ENCODE measurements at regions not wholly inside any gene's neighbourhood (a gene's known extent, or its start where the extent isn't known, plus 50 kb on each side); places are given as distances from the start of the nearest gene placed in this dataset.
A peak's percentile ranks its signal among the peaks of the same experiment; 100 is the strongest.
"Not testable (repeated sequence)": the region's sequence is repeated elsewhere in the genome, so short reads cannot be mapped to it uniquely, and the experiment has no call there.

DNA sequence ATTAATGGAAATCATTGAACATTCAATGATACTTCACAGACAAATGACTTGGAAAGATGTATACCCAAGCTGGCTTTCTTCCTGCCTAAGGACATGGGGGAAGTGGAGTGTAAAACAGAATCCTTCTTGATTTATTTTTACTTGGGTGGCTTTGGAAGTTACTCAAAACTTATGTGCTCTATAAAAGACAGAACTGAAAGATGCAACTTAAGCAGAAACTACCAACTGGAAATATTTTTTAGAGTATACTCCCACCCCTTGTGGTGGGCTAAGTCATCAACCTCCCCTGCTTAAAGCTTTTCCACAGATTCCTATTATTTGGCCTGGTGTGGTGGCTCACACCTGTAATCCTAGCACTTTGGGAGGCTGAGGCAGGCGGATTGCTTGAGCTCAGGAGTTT is 126.0 kb upstream of the ATP2B1 start:
- no peak for FAIRE-seq

DNA sequence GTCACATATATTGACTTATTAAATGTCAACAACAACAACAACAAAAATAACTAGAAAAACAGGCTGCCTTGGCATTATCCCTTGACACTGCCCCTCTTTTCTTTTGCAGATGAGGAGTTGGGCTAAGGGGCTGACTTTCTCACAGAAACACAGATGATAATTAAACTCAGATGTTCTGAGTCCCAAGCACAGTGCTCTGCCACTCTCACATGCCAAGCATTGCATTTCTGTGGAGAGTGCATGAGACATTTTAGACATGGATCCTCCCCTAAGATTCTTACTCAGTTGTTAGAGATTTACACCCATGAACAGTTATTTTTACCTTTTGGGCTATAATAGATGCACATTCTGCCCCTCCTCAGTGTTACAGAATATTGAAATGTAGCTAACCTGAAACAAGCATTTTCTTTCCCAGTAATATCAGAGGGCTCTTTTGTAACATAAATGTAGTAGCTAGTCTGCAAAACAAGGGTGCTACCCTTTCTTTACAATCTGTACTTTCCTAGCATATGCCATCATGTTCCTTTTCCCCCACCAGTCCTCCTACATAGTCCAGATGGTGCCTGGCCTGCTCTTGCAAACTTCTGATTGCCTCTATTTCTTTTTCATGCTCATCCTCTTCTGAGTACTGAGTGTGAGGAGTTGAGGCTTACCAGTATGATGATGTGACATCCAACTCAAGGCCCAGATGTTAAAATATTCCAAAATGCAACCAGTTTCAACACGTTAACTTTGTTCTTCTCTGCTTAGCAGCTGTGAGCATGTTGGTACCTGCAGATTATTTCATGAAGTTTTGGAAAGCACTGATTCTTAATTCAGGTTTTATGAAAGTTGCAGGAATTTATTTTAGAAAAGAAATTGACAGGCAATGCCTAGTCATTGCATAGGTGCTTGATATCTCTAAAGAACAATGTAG is 125.0 kb upstream of the ATP2B1 start:
- FAIRE-seq, result no peak

DNA sequence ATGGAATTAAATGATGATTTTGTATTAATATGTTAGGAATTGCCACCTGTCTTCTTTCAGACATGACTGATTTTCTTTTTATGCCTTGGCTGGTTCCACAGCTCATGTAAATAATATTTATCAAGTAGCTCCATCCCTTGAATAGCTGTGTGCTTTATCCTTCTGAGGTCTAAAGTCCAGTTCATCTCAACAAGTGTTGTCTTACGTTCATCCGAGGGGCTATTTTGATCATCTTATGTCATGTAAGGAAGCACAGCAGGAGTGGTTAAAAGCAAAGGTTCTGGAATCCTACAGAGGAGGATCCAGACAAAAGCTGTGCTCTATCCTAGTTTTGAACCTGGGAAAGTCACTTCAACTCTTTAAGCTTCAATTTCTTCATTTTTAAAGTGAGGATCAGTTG is 123.7 kb upstream of the ATP2B1 start:
- no peak for FAIRE-seq

DNA sequence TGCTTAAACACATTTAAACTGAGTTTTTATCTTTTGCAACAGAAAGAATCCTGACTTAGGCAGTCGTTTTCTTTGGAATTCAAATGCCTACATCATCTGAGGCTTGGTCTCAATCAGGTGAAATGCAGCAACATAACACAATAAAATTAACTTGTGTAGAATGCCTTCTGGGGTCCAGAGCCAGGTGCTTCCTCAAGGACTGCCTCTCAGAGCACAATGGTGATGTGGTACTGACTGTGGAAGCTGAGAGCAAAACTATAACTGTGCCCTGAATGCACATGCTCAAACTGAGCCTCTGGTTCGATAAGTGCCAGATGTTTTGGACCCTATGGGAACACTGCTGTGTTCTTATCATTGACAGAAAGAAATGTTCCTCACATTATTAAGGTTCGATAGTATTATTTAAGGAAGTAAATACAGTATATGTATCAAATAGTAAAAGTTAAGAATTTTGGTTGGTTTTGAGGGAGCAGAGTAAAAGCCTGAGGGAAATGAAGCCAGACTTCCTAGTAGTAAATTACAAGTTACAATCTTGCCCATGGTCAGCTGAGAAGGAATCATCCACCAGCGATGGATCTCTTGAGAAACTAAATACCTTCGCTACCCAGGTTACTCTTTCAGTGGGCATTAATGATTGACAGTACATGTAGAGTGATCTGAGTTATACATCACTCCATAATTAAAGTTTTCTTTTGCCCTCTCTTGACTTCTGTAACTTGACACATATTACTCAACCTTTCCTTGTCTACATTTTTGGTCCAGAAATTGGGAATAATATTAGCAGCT is 122.9 kb upstream of the ATP2B1 start:
- no peak for FAIRE-seq

DNA sequence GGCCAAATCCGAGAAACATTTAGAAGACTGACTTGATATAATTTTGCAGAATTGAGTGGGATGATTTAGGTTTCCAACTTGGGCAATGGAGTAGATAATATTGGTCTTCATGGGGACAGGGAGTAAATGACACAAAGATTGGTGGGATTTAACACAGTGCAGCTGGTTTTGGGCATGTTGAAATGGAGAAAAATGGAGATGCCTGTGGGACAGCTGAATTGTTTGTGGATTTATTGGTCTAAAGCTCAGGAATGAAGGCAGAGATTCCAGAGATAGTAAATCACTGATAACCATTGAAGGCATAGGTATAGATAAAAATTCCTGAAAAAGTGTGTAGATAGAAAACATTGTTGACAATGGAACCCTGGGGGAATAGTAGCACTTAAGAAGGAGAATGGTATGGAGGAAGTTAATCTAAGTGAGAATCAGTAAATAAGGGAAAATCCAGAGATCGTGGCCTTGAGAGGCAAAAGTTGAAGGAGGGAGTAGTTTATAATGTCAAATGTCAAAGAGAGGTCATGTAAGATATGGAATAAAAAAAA is 120.9 kb upstream of the ATP2B1 start:
- FAIRE-seq, result no peak

DNA sequence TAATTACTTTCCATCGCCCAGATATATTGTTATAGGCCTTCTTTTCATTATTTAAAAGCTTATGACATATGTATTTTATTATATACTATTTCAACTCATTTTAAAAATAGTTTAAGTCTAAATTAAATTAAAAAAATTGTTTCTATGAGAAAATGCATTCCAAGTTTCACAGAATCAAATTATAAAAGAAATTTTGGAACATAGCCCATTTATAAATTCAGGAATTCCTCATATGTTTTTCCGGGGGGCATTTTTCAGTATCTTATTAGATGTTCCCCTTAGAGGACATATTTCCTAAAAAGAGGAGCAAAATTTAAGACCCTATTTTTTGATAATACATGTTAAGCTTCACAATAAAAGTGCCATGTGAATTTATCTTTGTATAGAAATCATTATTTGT is 119.9 kb upstream of the ATP2B1 start:
- FAIRE-seq, result no peak

DNA sequence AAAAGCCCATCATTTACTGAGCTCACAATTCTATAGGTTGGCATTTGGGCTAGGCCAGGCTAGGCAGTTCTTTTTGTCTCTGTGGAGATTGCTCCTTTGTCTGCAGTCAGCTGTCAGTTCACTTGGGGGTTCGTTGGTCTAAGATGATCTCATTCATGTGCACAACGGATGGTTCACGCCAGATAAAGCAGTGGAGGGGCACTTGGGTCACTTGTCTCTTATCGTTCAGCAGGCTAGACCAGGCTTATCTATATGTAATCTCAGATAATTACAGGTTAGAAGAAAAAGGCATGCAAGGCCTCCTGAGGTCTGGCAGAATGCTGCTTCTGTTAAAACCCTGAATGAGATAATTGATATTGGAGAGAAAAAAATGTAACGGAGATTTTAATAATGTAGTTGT is 119.0 kb upstream of the ATP2B1 start:
- no peak for FAIRE-seq

DNA sequence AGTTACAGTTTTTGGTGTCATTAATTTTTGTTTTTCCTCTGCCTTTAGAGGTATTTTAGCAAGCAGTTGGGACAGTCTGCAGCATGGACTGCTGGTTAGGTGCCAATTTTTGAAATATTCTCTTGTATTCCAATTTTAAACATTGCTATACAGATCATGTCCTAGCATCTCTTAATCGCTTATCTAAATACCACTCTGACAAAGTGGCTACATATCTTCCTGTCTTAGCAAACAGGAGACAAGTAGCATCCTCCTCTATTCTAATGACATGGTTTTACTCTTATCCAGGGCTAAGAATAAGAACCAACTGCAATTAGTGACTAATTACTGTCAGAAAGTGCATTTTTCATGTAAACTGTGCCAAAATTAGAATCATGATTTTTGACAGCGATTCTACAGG is 117.8 kb upstream of the ATP2B1 start:
- no peak for FAIRE-seq

DNA sequence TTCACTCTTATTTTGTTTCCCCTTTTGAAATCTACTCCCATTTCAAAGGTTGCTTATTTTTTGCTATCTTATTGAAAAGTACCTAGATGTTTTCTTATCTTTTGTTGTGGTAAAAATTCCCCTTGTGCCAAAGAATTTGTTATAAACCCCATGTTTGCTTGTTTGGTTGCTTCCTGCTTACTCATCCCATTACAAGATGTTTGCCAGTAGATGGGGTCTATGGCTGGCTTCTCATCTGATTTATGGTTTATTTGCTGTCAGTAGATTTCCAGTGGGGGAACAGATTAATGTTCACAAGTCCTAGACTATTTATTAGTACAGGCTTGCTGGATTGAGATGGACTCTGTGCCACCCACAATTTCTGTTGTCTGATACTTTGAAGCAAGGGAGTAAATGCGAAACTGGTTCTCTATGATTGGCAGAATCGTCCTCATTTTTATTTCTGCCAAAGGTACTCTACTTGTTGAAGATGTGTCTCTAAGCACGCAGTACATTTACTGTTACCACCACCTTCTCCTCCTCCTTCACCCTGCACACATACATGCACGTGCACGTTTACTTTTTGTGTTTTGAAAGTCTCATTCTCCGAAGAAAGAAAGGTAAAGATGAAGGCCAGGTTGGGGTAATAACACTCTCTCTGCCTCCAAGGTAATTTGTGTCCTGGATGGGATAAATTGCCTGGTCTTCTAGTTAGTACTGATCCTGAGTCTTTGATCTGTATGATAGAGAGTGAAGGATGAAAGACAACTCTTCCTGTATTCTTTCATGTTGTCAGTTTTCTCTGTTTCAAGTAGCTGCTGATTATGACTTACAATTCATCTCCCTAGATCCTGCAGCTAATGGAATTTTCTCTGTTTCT is 117.2 kb upstream of the ATP2B1 start:
- FAIRE-seq, result no peak

DNA sequence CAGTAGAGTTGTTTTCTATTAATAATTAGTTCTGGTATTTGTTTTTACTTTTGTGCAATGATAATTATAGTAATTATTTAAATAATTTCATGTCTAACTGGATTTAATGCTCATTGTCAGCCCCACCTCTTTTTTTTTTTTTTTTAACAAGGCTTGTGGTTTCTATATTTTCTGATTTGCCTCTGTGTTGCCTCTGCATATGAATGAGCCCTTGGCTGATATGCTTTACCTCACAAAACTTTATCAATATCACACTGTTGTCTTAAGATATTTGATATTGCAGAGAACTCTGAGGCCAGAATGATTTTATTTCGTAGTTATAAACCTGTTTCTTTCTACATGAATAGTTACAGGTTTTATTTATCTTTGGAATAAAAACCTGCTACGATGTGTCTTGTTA is 116.2 kb upstream of the ATP2B1 start:
- FAIRE-seq, result no peak

DNA sequence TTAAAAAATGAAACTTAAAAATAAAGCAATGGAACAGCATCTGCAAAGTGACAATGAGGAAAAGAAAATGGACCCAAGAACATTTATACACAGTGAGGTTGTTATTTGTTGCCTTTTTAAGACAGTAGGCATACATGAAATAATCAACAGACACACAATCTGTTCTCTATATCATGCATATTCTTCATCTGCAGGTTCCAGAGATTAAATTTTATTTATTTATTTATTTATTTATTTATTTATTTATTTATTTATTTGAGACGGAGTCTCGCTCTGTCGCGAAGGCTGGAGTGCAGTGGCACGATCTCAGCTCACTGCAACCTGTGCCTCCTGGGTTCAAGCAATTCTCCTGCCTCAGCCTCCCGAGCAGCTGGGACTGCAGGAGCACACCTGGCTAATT is 114.4 kb upstream of the ATP2B1 start:
- FAIRE-seq, result not testable (repeated sequence)

DNA sequence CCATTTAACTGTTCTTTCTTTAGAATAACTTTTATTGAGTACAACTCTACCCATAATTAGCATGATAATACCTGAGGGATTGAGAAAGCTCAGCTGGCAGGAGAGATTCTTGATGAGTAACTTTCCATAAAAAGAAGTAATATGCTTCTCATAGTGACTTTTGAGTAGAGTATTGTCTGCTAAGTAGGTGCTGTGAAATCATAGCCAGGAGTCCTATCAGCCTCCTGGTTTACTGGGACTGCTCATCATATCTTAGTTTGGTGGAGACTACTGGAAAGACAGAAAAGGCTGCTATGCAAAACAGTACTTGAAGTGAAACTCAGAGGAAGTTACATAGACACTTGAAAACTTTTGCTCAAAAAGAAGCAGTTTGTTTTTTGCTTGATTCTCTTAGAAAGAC is 113.3 kb upstream of the ATP2B1 start:
- no peak for FAIRE-seq

DNA sequence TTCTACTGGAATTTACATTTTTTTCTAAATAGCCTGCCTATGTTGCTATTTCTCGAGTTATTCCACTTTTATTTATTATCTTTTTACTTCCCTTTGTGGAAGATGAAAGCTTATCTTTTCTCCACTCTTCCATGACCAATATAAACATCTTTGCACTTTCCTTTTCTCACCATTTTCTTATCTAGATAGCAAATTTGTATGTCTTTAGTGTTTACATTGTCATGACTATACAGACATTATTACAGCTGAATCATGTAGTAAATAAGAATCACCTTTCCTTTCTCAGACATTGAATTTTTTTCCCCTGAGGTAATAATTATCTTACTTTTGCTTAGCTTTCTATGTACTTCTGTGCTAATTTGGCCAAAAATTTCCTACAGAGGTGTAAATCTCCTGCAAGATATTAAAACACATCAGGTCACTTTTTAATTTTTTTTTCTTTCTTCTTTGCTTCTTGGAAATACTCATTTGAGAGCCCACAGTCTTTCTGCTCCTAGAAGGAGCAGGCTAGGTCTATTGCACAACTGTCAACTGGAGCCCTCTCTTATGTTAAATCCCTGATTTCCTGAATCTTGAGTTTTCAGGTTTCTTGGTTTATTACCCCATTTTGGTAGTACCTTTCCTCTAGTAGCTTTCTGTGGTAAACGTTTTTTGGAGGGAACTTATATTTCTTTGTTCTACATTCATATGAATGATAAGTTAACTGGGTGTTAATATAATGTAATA is 109.0 kb upstream of the ATP2B1 start:
- FAIRE-seq, result peak; percentile 21

DNA sequence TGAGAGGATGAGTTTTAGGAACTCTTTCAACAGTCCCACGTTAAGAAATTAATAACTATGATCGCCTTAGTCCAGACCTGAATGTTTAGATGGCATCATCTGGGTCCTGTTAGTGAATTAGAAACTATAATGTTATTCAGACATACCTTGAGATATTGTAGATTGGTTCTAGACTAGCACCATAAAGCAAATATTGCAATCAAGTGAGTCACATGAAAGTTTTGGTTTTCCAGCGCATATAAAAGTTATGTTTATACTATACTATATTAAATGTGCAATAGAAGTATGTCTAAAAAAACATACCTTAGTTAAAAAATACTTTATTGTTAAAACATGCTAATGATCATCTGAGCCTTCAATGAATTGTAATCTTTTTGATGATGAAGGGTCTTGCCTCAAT is 106.6 kb upstream of the ATP2B1 start:
- FAIRE-seq, result no peak

DNA sequence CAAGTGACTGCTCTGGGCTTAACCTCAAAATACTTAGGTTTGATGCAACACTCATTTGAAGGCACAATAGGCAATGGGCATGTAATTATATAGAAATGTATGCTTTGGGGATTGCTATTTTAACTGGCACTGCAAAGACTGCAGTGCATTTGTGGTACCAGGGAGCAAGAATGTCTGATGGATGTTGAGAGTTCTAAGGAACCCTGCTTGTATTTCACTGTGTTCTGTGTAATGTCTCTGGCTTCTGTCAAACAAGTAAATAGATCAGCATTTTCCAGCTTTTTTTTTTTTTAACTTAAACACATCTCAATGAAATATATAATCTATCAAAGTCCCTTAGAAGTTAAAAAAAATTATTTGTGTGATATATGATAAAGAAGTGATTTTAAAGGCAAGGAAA is 94.8 kb upstream of the ATP2B1 start:
- no peak for FAIRE-seq

DNA sequence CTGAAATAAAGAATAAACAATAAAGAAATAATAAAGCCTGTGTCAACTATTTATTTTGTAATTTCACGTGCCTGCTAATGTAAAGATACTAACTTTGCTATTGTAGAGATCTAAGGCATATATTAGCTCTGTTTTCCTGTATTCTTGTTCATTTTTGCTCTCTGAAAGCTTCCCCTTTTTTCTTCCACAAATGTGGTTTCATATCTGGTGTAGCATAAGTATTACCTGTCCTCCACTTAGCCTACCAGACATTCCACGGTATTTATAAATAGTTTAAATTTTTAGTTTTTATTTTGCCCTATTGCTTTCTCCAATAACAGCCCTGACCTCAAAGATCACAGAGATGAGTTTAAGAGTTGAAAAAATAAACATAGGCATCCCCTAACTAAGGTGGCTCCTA is 92.6 kb upstream of the ATP2B1 start:
- no peak for FAIRE-seq

DNA sequence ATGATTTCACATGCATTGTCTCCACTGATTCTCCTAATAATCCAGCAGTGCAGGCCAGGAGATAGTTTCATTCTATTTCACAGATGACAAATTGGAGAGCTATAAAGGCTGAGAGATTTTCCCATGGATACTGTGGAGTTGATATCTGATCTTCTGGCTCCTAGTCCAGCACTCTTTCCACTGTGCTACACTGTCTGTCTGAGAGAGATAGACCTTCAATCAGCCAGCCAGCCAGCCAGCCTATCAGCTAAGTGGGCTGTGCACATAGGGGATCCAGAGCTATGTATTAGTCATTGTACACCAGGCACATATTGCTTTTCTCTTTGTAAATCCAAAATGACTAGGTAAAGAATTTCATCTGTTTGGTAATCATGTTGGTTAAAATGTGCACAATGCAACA is 91.8 kb upstream of the ATP2B1 start:
- no peak for FAIRE-seq

DNA sequence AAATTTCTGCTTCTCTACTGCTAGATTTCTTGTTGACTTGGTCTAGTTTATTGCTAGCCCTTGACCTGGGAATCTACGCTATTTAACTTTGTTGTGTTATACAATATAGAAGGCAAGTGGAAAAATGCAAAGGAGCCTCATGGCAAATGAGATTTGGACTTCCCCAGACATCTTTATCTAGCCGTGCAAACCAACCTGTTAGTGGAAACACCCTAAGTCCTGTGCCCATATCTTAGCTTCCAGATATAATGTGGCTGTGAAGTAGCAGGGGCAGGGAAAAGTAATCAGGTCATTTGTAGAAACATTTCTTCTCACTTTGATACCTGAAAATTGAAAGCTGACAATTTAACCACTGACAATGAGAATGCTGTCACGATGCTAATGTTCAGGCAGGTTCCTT is 90.7 kb upstream of the ATP2B1 start:
- no peak for FAIRE-seq

DNA sequence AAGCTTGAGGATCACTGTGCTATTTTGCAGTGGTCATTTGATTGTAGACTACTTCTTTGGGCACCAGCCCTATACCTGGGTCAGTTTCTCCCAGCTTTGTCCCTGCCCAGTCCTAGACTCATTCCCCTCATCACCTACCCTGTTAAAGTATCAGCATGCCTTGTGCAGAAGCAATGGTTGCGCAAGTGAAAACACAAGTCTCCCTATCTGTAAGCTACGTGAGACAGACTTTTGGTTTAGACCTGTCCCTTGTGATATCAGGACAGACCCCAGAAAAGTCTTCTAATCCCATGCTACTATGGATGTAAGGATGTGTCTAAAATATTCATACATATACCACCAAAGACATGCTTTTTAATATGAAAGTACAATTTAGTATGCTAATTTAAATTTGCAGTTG is 88.8 kb upstream of the ATP2B1 start:
- no peak for FAIRE-seq

DNA sequence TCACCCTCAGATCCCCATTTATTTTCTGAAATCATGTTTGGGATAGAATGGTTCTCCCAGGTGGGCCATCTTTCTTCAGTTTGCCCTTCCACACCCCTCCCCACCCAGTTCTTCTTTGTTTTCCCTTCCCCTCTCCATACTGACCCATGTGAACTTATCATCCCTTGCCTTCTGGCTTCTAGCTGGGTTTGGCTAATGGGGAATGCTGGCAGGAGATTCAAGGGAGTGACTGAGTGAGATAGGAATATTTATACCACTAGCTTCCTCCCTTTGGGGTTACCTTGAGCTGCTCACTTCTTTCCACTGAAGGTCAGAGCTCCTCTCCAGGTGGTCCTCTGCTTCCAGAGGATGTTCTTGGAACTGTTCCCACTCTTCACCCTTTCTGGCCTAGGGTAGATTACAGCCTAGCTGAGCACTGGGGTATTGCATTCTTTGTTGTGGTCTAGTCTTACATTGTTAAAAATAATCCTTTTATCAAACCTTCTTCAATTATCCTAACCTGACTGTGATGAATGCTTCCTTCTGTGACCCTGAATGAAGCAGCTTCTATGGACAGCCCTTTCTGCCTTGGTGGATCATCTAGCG is 88.3 kb upstream of the ATP2B1 start:
- FAIRE-seq, result no peak

DNA sequence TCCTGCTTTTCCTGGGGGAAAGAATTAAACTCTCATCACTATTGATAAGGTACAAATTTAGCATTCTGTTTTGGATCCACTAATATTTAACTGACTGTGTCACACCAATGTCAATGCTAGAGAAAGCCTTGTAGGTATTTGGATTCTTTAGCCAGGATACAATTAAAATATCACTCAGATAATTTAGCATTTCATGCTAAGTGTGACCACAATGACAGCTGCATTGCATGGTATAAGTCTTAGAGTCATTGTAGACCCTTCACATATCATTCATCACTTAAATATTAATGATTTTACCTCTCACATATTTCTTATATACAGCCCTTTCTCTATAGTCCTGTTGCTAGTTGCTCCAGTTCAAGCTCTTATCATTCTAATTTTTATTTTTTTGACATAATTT is 85.3 kb upstream of the ATP2B1 start:
- FAIRE-seq, result no peak

DNA sequence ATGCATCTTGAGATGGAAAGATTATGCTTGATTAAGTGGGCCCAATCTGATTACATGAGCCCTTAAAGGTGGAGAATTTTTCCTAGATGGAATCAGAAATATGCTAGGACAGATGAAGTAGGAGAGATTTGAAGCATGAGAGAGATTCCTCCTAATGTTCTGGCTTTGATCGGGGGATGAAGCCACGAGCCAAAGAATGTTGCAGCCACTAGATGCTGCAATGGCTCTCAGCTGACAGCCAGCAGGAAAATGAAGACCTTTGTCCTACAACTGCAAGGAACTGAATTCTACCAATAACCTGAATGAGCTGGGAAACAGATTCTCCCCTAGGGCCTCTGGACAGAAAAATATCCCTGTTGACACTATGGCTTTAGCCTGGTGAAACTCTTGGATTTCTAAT is 82.6 kb upstream of the ATP2B1 start:
- FAIRE-seq, result no peak
